Stomach (tissue), 8 donors: ENCODE measurements at regions not wholly inside any gene's neighbourhood (a gene's known extent, or its start where the extent isn't known, plus 50 kb on each side); places are given as distances from the start of the nearest gene placed in this dataset.
"Not testable (repeated sequence)": the region's sequence is repeated elsewhere in the genome, so short reads cannot be mapped to it uniquely, and the experiment has no call there.

ENCODE experiments used
- DNase-seq, 2 donors: peaks; one replicate each; pipeline versions ENCODE4 v3.0.0 to v3.0.0-alpha.2; 2013 to 2019
- H3K27ac ChIP-seq, 5 donors: fragments of 200-600 bp in 4 of 5; sonication (generic) in 4 of 5; one replicate each; pipeline ENCODE4 v1.5.1; 2013 to 2019; ENCODE audit warnings: mild to moderate bottlenecking in 1 of 5, moderate library complexity in 1 of 5
- H3K27me3 ChIP-seq, 3 donors: fragments of 200-600 bp; sonication (generic); one replicate each; pipeline ENCODE4 v1.5.1; 2017 to 2019; ENCODE audit warnings: mixed run types in 1 of 3
- H3K36me3 ChIP-seq, 4 donors: fragments of 200-600 bp; sonication (generic); 1 replicate in 3 of 4; 2 replicates in 1 of 4; pipeline ENCODE4 v1.5.1; 2016 to 2019
- H3K4me1 ChIP-seq, 4 donors: fragments of 200-600 bp; sonication (generic); one replicate each; pipeline ENCODE4 v1.5.1; 2016 to 2019
- H3K4me3 ChIP-seq, 4 donors: fragments of 200-600 bp; sonication (generic) in 3 of 4; one replicate each; pipeline ENCODE4 v1.5.1; 2016 to 2019; ENCODE audit warnings: mild to moderate bottlenecking in 1 of 4
- H3K9me3 ChIP-seq, 4 donors: fragments of 200-600 bp; sonication (generic); one replicate each; pipeline ENCODE4 v1.5.1; 2016 to 2019
- EP300 ChIP-seq: sonication (generic); formaldehyde crosslinking; IDR thresholded peaks from one replicate; pipeline ENCODE4 v1.6.1; 2017; ENCODE audit warnings: antibody characterized with exemption
- POLR2A ChIP-seq, 4 donors: fragments of 450-650 bp; IDR thresholded peaks; one replicate each; pipeline ENCODE4 v1.6.1; 2016; ENCODE audit warnings: antibody characterized with exemption in 4 of 4, control low read depth in 2 of 4, mild to moderate bottlenecking in 1 of 4, moderate library complexity in 1 of 4
- POLR2AphosphoS5 ChIP-seq, 3 donors: sonication (generic); formaldehyde crosslinking; IDR thresholded peaks; one replicate each; pipeline ENCODE4 v1.6.1; 2016; ENCODE audit warnings: antibody characterized with exemption in 3 of 3
- WGBS, 5 donors: extraction: QIAGEN DNeasy Blood & Tissue Kit in 3 of 5; methylation state at CpG; one replicate each; pipeline versions ENCODE4 v1.1.5 to v1.1.7; 2013 to 2018; 5-methylcytosine and 5-hydroxymethylcytosine counted together
- intact Hi-C: fragments of 100-400 bp; cut with DNase I; formaldehyde crosslinking; loops from one replicate; pipeline ENCODE4 v1.15.1; 2023; ENCODE audit warnings: low total_unique reads
- TF ChIP-seq, protein P1 (sequence below), 7 experiments: fragments of 450-650 bp in 4 of 7; fragments of 200-600 bp in 3 of 7; sonication (generic) in 3 of 7; IDR thresholded peaks; one replicate each; pipeline ENCODE4 v1.5.1; 2016 to 2019; ENCODE audit warnings: antibody characterized with exemption in 7 of 7, control low read depth in 2 of 7, mild to moderate bottlenecking in 1 of 7
- donor health status: healthy with polysubstance abuse.
- donor health status: Bipolar disorder and iron deficiency.
- donor health status: healthy.

DNA sequence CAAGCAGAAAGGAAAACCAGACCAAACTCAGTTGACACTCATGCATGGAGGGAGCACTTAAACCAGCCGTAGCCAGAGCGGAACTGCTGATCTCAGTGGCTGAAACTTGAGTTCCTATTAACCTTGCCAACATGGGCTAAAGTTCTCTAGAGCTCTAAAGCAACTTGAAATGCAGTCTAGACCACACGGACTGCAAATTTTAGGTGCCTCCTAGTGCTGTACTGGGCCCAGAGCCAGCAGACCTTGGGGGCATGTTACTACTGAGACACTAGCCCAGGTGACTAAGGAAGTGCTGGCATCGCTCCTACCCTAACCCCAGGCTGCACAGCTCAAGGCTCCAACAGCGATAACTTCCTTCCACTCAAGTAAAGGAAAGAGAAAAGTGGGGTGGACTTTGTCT is 236.5 kb downstream of the AKAIN1 start:
- peaks cover 0 to 29% (median 8%) of the 10 kb centered on the region in 4 donors for H3K9me3 ChIP-seq
- H3K4me3 ChIP-seq, result no peak overlapping the region
- H3K36me3 ChIP-seq, result no peaks in the 10 kb centered on the region
- TF ChIP-seq EP300 (no peak), POLR2A (IDR thresholded peaks at IDR 0.05) (no peak), POLR2AphosphoS5 (IDR thresholded peaks at IDR 0.05) (no peak)
- TF ChIP-seq, protein P1, sequence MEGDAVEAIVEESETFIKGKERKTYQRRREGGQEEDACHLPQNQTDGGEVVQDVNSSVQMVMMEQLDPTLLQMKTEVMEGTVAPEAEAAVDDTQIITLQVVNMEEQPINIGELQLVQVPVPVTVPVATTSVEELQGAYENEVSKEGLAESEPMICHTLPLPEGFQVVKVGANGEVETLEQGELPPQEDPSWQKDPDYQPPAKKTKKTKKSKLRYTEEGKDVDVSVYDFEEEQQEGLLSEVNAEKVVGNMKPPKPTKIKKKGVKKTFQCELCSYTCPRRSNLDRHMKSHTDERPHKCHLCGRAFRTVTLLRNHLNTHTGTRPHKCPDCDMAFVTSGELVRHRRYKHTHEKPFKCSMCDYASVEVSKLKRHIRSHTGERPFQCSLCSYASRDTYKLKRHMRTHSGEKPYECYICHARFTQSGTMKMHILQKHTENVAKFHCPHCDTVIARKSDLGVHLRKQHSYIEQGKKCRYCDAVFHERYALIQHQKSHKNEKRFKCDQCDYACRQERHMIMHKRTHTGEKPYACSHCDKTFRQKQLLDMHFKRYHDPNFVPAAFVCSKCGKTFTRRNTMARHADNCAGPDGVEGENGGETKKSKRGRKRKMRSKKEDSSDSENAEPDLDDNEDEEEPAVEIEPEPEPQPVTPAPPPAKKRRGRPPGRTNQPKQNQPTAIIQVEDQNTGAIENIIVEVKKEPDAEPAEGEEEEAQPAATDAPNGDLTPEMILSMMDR (IDR thresholded peaks at IDR 0.05), result no peak
- DNase-seq, result no peak
- H3K27me3 ChIP-seq, result no peaks in the 10 kb centered on the region
- whole genome bisulfite sequencing, 5 donors, result 80 to 93% (median 87%) methylated on average over 5 of the region's 5 CpGs
- H3K4me1 ChIP-seq, result no peaks in the 10 kb centered on the region
- intact Hi-C loops, result no loop called here
- no peak overlapping the region for H3K27ac ChIP-seq

DNA sequence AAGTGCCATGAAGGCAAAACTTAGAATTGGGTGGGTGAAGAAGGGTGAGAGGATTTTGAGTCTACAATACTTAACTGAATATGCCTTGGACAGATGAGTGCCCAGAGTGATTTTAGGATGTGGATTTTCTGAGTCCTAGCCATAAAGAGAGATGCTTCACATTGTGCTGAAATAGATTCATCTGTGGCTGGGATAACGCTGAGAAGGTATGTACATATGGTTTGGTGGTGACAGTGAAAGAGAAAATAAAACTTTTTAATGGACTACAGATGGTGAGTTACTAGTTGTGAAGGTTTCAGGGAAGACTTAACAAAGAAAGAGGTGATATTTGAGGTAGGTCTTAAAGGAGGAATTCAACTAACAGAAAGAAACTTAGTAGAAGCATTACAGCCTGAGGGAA is 265.8 kb downstream of the AKAIN1 start:
- intact Hi-C loops, result no loop called here
- TF ChIP-seq POLR2A (IDR thresholded peaks at IDR 0.05) (no peak), EP300 (no peak), POLR2AphosphoS5 (IDR thresholded peaks at IDR 0.05) (no peak)
- TF ChIP-seq, protein P1 (IDR thresholded peaks at IDR 0.05), result no peak
- Histone ChIP-seq H3K36me3 (no peaks in the 10 kb centered on the region), H3K9me3 (peaks cover 0 to 18% (median 11%) of the 10 kb centered on the region in 4 donors), H3K4me1 (no peaks in the 10 kb centered on the region), H3K4me3 (no peak overlapping the region), H3K27ac (no peak overlapping the region), H3K27me3 (no peaks in the 10 kb centered on the region)
- DNase-seq, result no peak
- WGBS, 5 donors, result 67 to 89% (median 78%) methylated on average over 1 of the region's 1 CpG

DNA sequence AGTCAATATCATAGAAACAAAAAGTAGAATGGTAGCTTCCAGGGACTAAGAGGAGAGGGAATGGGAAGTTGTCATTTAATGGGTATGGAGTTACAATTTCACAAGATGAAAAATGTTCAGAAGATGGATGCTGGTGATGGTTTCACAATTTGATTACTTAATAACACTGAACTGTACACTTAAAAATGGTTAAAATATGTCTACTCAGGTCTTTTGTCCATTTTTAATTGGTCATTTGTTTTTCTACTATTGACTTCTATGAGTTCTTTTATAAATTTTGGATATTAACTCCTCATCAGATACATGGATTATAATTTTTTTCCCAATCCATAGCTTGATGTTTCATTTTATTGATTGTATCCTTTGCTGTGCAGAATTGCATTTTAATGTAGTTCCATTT is 275.5 kb downstream of the AKAIN1 start:
- H3K4me3 ChIP-seq, result no peak overlapping the region
- H3K4me1 ChIP-seq, result no peaks in the 10 kb centered on the region
- H3K36me3 ChIP-seq, result no peaks in the 10 kb centered on the region
- TF ChIP-seq POLR2AphosphoS5 (IDR thresholded peaks at IDR 0.05) (no peak), POLR2A (IDR thresholded peaks at IDR 0.05) (no peak), EP300 (no peak)
- TF ChIP-seq, protein P1 (IDR thresholded peaks at IDR 0.05), result no peak
- H3K27ac ChIP-seq, result no peak overlapping the region
- intact Hi-C loops, result no loop called here
- H3K9me3 ChIP-seq, result peaks cover 0 to 8% (median 2%) of the 10 kb centered on the region in 4 donors
- no peaks in the 10 kb centered on the region for H3K27me3 ChIP-seq
- DNase-seq, result no peak

DNA sequence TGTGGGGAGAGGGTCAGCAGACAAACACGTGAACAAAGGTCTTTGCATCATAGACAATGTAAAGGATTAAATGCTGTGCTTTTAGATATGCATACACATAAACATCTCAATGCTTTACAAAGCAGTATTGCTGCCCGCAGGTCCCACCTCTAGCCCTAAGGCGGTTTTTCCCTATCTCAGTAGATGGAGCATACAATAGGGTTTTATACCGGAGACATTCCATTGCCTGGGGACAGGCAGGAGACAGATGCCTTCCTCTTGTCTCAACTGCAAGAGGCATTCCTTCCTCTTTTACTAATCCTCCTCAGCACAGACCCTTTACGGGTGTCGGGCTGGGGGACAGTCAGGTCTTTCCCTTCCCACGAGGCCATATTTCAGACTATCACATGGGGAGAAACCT is 279.5 kb downstream of the AKAIN1 start:
- H3K4me3 ChIP-seq, DNase-seq, H3K27me3 ChIP-seq, H3K27ac ChIP-seq, H3K36me3 ChIP-seq, intact Hi-C loops, H3K4me1 ChIP-seq: not testable (repeated sequence)
- H3K9me3 ChIP-seq, result peaks cover 0 to 20% (median 5%) of the 10 kb centered on the region in 4 donors
- 53 to 73% (median 61%) methylated on average over 3 to 6 of the region's 7 CpGs for WGBS, 5 donors

DNA sequence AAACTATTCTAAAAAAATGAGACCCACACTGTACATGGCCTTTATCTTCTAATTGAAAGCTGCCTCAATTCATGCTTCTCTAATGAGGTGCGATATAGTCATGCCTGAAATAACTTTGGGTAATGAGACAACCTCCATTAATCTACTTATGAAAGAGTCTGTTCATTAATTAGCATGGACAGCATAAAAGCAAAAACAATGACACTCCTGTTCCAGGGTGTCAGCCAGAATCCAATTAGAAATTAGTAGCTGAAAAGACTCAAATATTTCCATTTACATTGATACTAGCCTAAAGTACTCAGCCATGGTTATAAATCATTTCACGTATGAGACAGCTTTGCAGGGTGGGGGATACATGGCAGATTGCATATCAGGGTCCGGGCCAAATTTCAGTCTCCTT is 288.7 kb downstream of the AKAIN1 start:
- no peak for DNase-seq
- 58 to 74% (median 68%) methylated on average over 3 of the region's 3 CpGs for WGBS, 5 donors
- Histone ChIP-seq H3K36me3 (no peaks in the 10 kb centered on the region), H3K4me1 (no peaks in the 10 kb centered on the region), H3K27ac (no peak overlapping the region), H3K4me3 (no peak overlapping the region), H3K27me3 (no peaks in the 10 kb centered on the region), H3K9me3 (peaks cover 0 to 5% (median 0%) of the 10 kb centered on the region in 4 donors)
- intact Hi-C loops, result no loop called here
- no peak for TF ChIP-seq POLR2A (IDR thresholded peaks at IDR 0.05)
- TF ChIP-seq, protein P1 (IDR thresholded peaks at IDR 0.05), result no peak
- no peak for TF ChIP-seq EP300
- no peak for TF ChIP-seq POLR2AphosphoS5 (IDR thresholded peaks at IDR 0.05)
